SK-N-MC (cell line): ENCODE measurements at regions not wholly inside any gene's neighbourhood (a gene's known extent, or its start where the extent isn't known, plus 50 kb on each side); places are given as distances from the start of the nearest gene placed in this dataset.

ENCODE experiments used
- EZH2 ChIP-seq: fragments of 200-600 bp; sonication (generic); IDR thresholded peaks from one replicate; pipeline ENCODE4 v1.6.1; 2017; ENCODE audit warnings: antibody characterized with exemption
- POLR2AphosphoS5 ChIP-seq: IDR thresholded peaks from 2 replicates; pipeline ENCODE4 v1.6.1; 2012; ENCODE audit warnings: mild to moderate bottlenecking, low read depth, low read length, borderline replicate concordance

GRCh38 chr2:194896871-194897270 is 760.2 kb upstream of the SLC39A10 start:
- TF ChIP-seq EZH2: no peak
- no peak for TF ChIP-seq POLR2AphosphoS5
